IMR-90 (cell line): ENCODE measurements at regions not wholly inside any gene's neighbourhood (a gene's known extent, or its start where the extent isn't known, plus 50 kb on each side); places are given as distances from the start of the nearest gene placed in this dataset.

Experiments used
- ATAC-seq: fragments of 200-7000 bp; cut with Tn5 transposase; 2 replicates; pipeline ENCODE4 v1.9.1; 2020; ENCODE audit warnings: low read depth, mild to moderate bottlenecking, moderate library complexity
- BruUV-seq: library from RNA; stranded (reverse); fragments of 400-500 nt; replicated peaks from 2 replicates; lab custom pipeline; 2021; lab: Mats Ljungman, UMichigan
- CTCF ChIA-PET: fragments of 300-600 bp; formaldehyde crosslinking; extraction: SDS; loops from one replicate; lab custom pipeline; 2021; ENCODE audit warnings: antibody characterized with exemption; lab: Yijun Ruan, JAX
- POLR2A ChIA-PET: fragments of 300-600 bp; sonication (Branson Sonifier 250); formaldehyde crosslinking; loops from one replicate; lab custom pipeline; 2022; ENCODE audit warnings: antibody characterized with exemption; ENCODE audit not compliant: unreplicated experiment; lab: Charles Lee
- DNase-seq: peaks from one replicate; pipeline ENCODE4 v3.0.0; 2013
- H2AFZ ChIP-seq: replicated peaks from 2 replicates; pipeline ENCODE3; 2013; ENCODE audit warnings: low read length, mild to moderate bottlenecking; ENCODE audit not compliant: poor library complexity
- H2AK5ac ChIP-seq: 2 replicates; pipeline ENCODE4 v1.6.1; 2013; ENCODE audit warnings: low read depth, low read length, inconsistent platforms
- H2AK9ac ChIP-seq: replicated peaks from 2 replicates; pipeline ENCODE3; 2013; ENCODE audit warnings: mild to moderate bottlenecking, low read depth, low read length, moderate library complexity; ENCODE audit not compliant: poor library complexity
- H2BK120ac ChIP-seq: 2 replicates; pipeline ENCODE4 v1.6.1; 2013; ENCODE audit warnings: low read depth, low read length, inconsistent platforms
- H2BK15ac ChIP-seq: 3 replicates; pipeline ENCODE4 v1.6.1; 2013; ENCODE audit warnings: low read depth, low read length, inconsistent platforms
- H2BK20ac ChIP-seq: 2 replicates; pipeline ENCODE4 v1.6.1; 2013; ENCODE audit warnings: low read depth, mild to moderate bottlenecking, inconsistent platforms, low read length, moderate library complexity
- H2BK5ac ChIP-seq: 2 replicates; pipeline ENCODE4 v1.6.1; 2013; ENCODE audit warnings: mild to moderate bottlenecking, low read depth, low read length, inconsistent platforms; ENCODE audit not compliant: poor library complexity, severe bottlenecking
- H3K14ac ChIP-seq: replicated peaks from 2 replicates; pipeline ENCODE4 v1.6.1; 2013; ENCODE audit warnings: low read depth, low read length, inconsistent platforms
- H3K18ac ChIP-seq: 2 replicates; pipeline ENCODE4 v1.6.1; 2013; ENCODE audit warnings: low read depth, low read length, control low read depth
- H3K23ac ChIP-seq: 2 replicates; pipeline ENCODE4 v1.6.1; 2013; ENCODE audit warnings: low read depth, low read length, inconsistent platforms
- H3K27ac ChIP-seq: 2 replicates; pipeline ENCODE4 v1.5.1; 2013; ENCODE audit warnings: mild to moderate bottlenecking, control low read depth, low read length; ENCODE audit not compliant: insufficient read depth
- H3K27me3 ChIP-seq: 2 replicates; pipeline ENCODE4 v1.6.1; 2013; ENCODE audit warnings: low read length; ENCODE audit not compliant: control insufficient read depth, insufficient read depth
- H3K36me3 ChIP-seq: 2 replicates; pipeline ENCODE4 v1.6.1; 2013; ENCODE audit warnings: low read length, mixed read lengths; ENCODE audit not compliant: control insufficient read depth, insufficient read depth
- H3K4ac ChIP-seq: 2 replicates; pipeline ENCODE4 v1.6.1; 2013; ENCODE audit warnings: low read depth, low read length, inconsistent platforms
- H3K4me1 ChIP-seq: 2 replicates; pipeline ENCODE4 v1.6.1; 2013; ENCODE audit warnings: low read length, mixed read lengths; ENCODE audit not compliant: control insufficient read depth, insufficient read depth
- H3K4me2 ChIP-seq: 2 replicates; pipeline ENCODE4 v1.6.1; 2013; ENCODE audit warnings: low read depth, mild to moderate bottlenecking, control low read depth, low read length, moderate library complexity
- H3K4me3 ChIP-seq: 2 replicates; pipeline ENCODE4 v1.5.1; 2013; ENCODE audit warnings: low read depth, mild to moderate bottlenecking, control low read depth, low read length, moderate library complexity; ENCODE audit not compliant: insufficient read depth
- H3K56ac ChIP-seq: 2 replicates; pipeline ENCODE4 v1.6.1; 2013; ENCODE audit warnings: low read length, inconsistent platforms; ENCODE audit not compliant: insufficient read depth; ENCODE audit errors: extremely low read depth
- H3K79me1 ChIP-seq, 2 experiments: 2 replicates each; pipeline ENCODE4 v1.6.1; 2013; ENCODE audit warnings: low read length in 2 of 2, inconsistent platforms in 1 of 2, low read depth in 1 of 2
- H3K9ac ChIP-seq: 2 replicates; pipeline ENCODE4 v1.6.1; 2013; ENCODE audit warnings: low read depth, low read length, control low read depth
- H3K9me1 ChIP-seq: 2 replicates; pipeline ENCODE4 v1.6.1; 2013; ENCODE audit warnings: low read length, inconsistent platforms; ENCODE audit not compliant: insufficient read depth
- H3K9me3 ChIP-seq: 2 replicates; pipeline ENCODE4 v1.6.1; 2013; ENCODE audit warnings: low read length; ENCODE audit not compliant: control insufficient read depth, insufficient read depth
- H4K20me1 ChIP-seq: 2 replicates; pipeline ENCODE4 v1.6.1; 2013; ENCODE audit warnings: low read length, inconsistent platforms; ENCODE audit not compliant: insufficient read depth
- H4K5ac ChIP-seq: 2 replicates; pipeline ENCODE4 v1.6.1; 2013; ENCODE audit warnings: mild to moderate bottlenecking, low read depth, low read length, control low read depth
- H4K8ac ChIP-seq, 2 experiments: 2 replicates each; pipeline ENCODE4 v1.6.1; 2013; ENCODE audit warnings: low read depth in 2 of 2, low read length in 2 of 2, control low read depth in 1 of 2, inconsistent platforms in 1 of 2
- H4K91ac ChIP-seq: 2 replicates; pipeline ENCODE4 v1.6.1; 2013; ENCODE audit warnings: low read depth, low read length, inconsistent platforms; ENCODE audit not compliant: insufficient read depth
- BHLHE40 ChIP-seq: fragments of 150-350 bp; IDR thresholded peaks from 2 replicates; pipeline ENCODE4 v1.6.1; 2016; ENCODE audit warnings: mild to moderate bottlenecking, low read depth, low read length
- CEBPB ChIP-seq: IDR thresholded peaks from 2 replicates; pipeline ENCODE4 v1.6.1; 2012; ENCODE audit warnings: low read depth, low read length, improper control_type of control experiment
- CHD1 ChIP-seq: IDR thresholded peaks from 2 replicates; pipeline ENCODE4 v1.6.1; 2012; ENCODE audit warnings: low read depth, low read length, improper control_type of control experiment
- CTCF ChIP-seq: conservative IDR thresholded peaks from 2 replicates; pipeline ENCODE4 v1.5.1; 2012; ENCODE audit warnings: mild to moderate bottlenecking, low read depth, low read length, improper control_type of control experiment
- ELK1 ChIP-seq: fragments of 150-350 bp; IDR thresholded peaks from 2 replicates; pipeline ENCODE4 v1.6.1; 2016; ENCODE audit warnings: low read depth, mild to moderate bottlenecking, low read length, moderate library complexity, borderline replicate concordance
- FOS ChIP-seq: fragments of 150-350 bp; IDR thresholded peaks from 2 replicates; pipeline ENCODE4 v1.6.1; 2016; ENCODE audit warnings: low read depth, low read length
- MAFK ChIP-seq: IDR thresholded peaks from 2 replicates; pipeline ENCODE4 v1.6.1; 2012; ENCODE audit warnings: low read depth, low read length, improper control_type of control experiment
- MAZ ChIP-seq: IDR thresholded peaks from 2 replicates; pipeline ENCODE4 v1.6.1; 2012; ENCODE audit warnings: low read depth, mild to moderate bottlenecking, low read length, improper control_type of control experiment, moderate library complexity, borderline replicate concordance
- MXI1 ChIP-seq: IDR thresholded peaks from 2 replicates; pipeline ENCODE4 v1.6.1; 2012; ENCODE audit warnings: low read depth, mild to moderate bottlenecking, low read length, moderate library complexity, borderline replicate concordance
- NFE2L2 ChIP-seq: fragments of 150-350 bp; IDR thresholded peaks from 2 replicates; pipeline ENCODE4 v1.6.1; 2016; ENCODE audit warnings: low read depth, mild to moderate bottlenecking, low read length
- POLR2A ChIP-seq: IDR thresholded peaks from 2 replicates; pipeline ENCODE4 v1.6.1; 2012; ENCODE audit warnings: mild to moderate bottlenecking, low read depth, low read length
- RAD21 ChIP-seq: IDR thresholded peaks from 2 replicates; pipeline ENCODE4 v1.6.1; 2012; ENCODE audit warnings: low read length, improper control_type of control experiment
- RCOR1 ChIP-seq: IDR thresholded peaks from 2 replicates; pipeline ENCODE4 v1.6.1; 2012; ENCODE audit warnings: mild to moderate bottlenecking, low read length, improper control_type of control experiment; ENCODE audit not compliant: insufficient replicate concordance
- RFX5 ChIP-seq: IDR thresholded peaks from 2 replicates; pipeline ENCODE4 v1.8.0; 2012; ENCODE audit warnings: low read depth, mild to moderate bottlenecking, low read length, moderate library complexity
- SMC3 ChIP-seq: fragments of 150-350 bp; IDR thresholded peaks from 2 replicates; pipeline ENCODE4 v1.6.1; 2016; ENCODE audit warnings: low read depth, mild to moderate bottlenecking, antibody characterized with exemption, low read length, moderate library complexity
- USF2 ChIP-seq: fragments of 150-350 bp; IDR thresholded peaks from 2 replicates; pipeline ENCODE4 v1.6.1; 2017; ENCODE audit warnings: mild to moderate bottlenecking, antibody characterized with exemption, low read length, low read depth
- WGBS, 2 experiments: methylation state at CpG; one replicate each; pipeline versions ENCODE4 v1.1.5 to v1.1.7; 2013; ENCODE audit warnings: missing lambda C conversion rate in 2 of 2; ENCODE audit not compliant: insufficient read length in 1 of 2; ENCODE audit errors: extremely low coverage in 2 of 2; 5-methylcytosine and 5-hydroxymethylcytosine counted together
- dilution Hi-C: fragments of 300-500 bp; cut with HindIII; formaldehyde crosslinking; loops from one replicate; pipeline ENCODE4 v1.14.3; 2018; ENCODE audit warnings: low sequenced_read_pairs; ENCODE audit not compliant: unreplicated experiment
- in situ Hi-C: fragments of 300-500 bp; cut with MboI; formaldehyde crosslinking; loops from 3 replicates; pipeline ENCODE4 v1.14.3; 2019; ENCODE audit warnings: low sequenced_read_pairs, inconsistent platforms, mixed read lengths
- intact Hi-C: fragments of 100-400 bp; cut with micrococcal nuclease; formaldehyde crosslinking; loops from 2 replicates; pipeline ENCODE4 v1.10.0; 2022

GRCh38 chr9:38280251-38280800 lies 112.2 kb upstream of the ALDH1B1 start:
- DNase-seq = no peak
- no peak overlapping the region for H2BK15ac ChIP-seq
- H4K20me1 ChIP-seq = no peaks in the 10 kb centered on the region
- no peak overlapping the region for H3K23ac ChIP-seq
- H4K91ac ChIP-seq = no peak overlapping the region
- no peak overlapping the region for H3K14ac ChIP-seq
- intact Hi-C loops (no loop called here), in situ Hi-C loops (no loop called here), dilution Hi-C loops (no loop called here)
- H3K27ac ChIP-seq = no peak overlapping the region
- H3K18ac ChIP-seq = no peak overlapping the region
- H3K4ac ChIP-seq = no peak overlapping the region
- no TSS peak for BruUV-seq
- ChIA-PET POLR2A (no interaction called here), CTCF (no interaction called here)
- peaks cover 53% of the 10 kb centered on the region for H3K27me3 ChIP-seq
- H3K4me3 ChIP-seq = no peak overlapping the region
- no peak overlapping the region for H2BK20ac ChIP-seq
- no peak overlapping the region for H3K56ac ChIP-seq
- no peak overlapping the region for H2AK9ac ChIP-seq
- H3K4me2 ChIP-seq = no peak overlapping the region
- no peaks in the 10 kb centered on the region for H3K9me1 ChIP-seq
- H3K79me1 ChIP-seq = no peaks in the 10 kb centered on the region
- no peak overlapping the region for H4K8ac ChIP-seq
- no peak for TF ChIP-seq POLR2A
- TF ChIP-seq SMC3 = no peak
- TF ChIP-seq CEBPB = no peak
- no peak for TF ChIP-seq RAD21
- TF ChIP-seq FOS = no peak
- no peak for TF ChIP-seq ELK1
- TF ChIP-seq USF2 = no peak
- no peak for TF ChIP-seq RFX5
- no peak for TF ChIP-seq RCOR1
- no peak for TF ChIP-seq CHD1
- TF ChIP-seq BHLHE40 = no peak
- TF ChIP-seq MAZ = no peak
- TF ChIP-seq MXI1 = no peak
- no peak for TF ChIP-seq NFE2L2
- no peak for TF ChIP-seq CTCF
- no peak for TF ChIP-seq MAFK
- H3K9me3 ChIP-seq = no peaks in the 10 kb centered on the region
- no peaks in the 10 kb centered on the region for H3K4me1 ChIP-seq
- ATAC-seq = no peak
- H2BK120ac ChIP-seq = no peak overlapping the region
- H2BK5ac ChIP-seq = no peak overlapping the region
- H3K9ac ChIP-seq = no peak overlapping the region
- H4K5ac ChIP-seq = no peak overlapping the region
- no peaks in the 10 kb centered on the region for H3K36me3 ChIP-seq
- no peak overlapping the region for H2AFZ ChIP-seq
- WGBS, 2 experiments = 63% methylated on average over 2 of the region's 6 CpGs; no CpG with 5 or more reads in 1 of the 2 experiments
- H2AK5ac ChIP-seq = no peak overlapping the region
